MCF 10A (cell line): ENCODE measurements at regions not wholly inside any gene's neighbourhood (a gene's known extent, or its start where the extent isn't known, plus 50 kb on each side); places are given as distances from the start of the nearest gene placed in this dataset.

Experiments
- BruUV-seq: library from RNA; stranded (reverse); fragments of 400-500 nt; replicated peaks from 2 replicates; lab custom pipeline; 2021; lab: Mats Ljungman, UMichigan
- CTCF ChIA-PET: fragments of 300-600 bp; sonication (Branson Sonifier 250); formaldehyde crosslinking; extraction: SDS; loops from one replicate; lab custom pipeline; 2021; ENCODE audit warnings: antibody characterized with exemption, inconsistent platforms; lab: Yijun Ruan, JAX
- POLR2A ChIA-PET: fragments of 300-600, 350-650 bp; sonication (Branson Sonifier 250); formaldehyde crosslinking; extraction: SDS; loops from one replicate; lab custom pipeline; 2020; ENCODE audit warnings: antibody characterized with exemption, inconsistent platforms; lab: Yijun Ruan, JAX
- DNase-seq: peaks from one replicate; pipeline ENCODE4 v3.0.0-alpha.2; 2018; ENCODE audit not compliant: unreplicated experiment
- H3K27ac Mint-ChIP-seq: one replicate; pipeline ENCODE4 v1.8.0; 2022; ENCODE audit warnings: mild to moderate bottlenecking, low read depth, mixed read lengths; ENCODE audit not compliant: unreplicated experiment
- H3K27me3 Mint-ChIP-seq: one replicate; pipeline ENCODE4 v1.8.0; 2022; ENCODE audit warnings: mixed read lengths; ENCODE audit not compliant: insufficient read depth, unreplicated experiment
- H3K36me3 Mint-ChIP-seq: one replicate; pipeline ENCODE4 v1.8.0; 2022; ENCODE audit warnings: mild to moderate bottlenecking, moderate library complexity, mixed read lengths; ENCODE audit not compliant: insufficient read depth, unreplicated experiment
- H3K4me1 Mint-ChIP-seq: one replicate; pipeline ENCODE4 v1.8.0; 2022; ENCODE audit warnings: mixed read lengths; ENCODE audit not compliant: insufficient read depth, unreplicated experiment
- H3K4me3 Mint-ChIP-seq: one replicate; pipeline ENCODE4 v1.8.0; 2022; ENCODE audit warnings: mild to moderate bottlenecking, moderate library complexity, mixed read lengths; ENCODE audit not compliant: unreplicated experiment
- H3K9me3 Mint-ChIP-seq: one replicate; pipeline ENCODE4 v1.8.0; 2022; ENCODE audit warnings: mixed read lengths; ENCODE audit not compliant: unreplicated experiment
- intact Hi-C: fragments of 100-400 bp; cut with micrococcal nuclease; formaldehyde crosslinking; loops from 2 replicates; pipeline ENCODE4 v1.14.1; 2022
- TF ChIP-seq, protein P1 (sequence below): fragments of 200-600 bp; IDR thresholded peaks from one replicate; pipeline ENCODE4 v1.8.0; 2022; ENCODE audit warnings: antibody characterized with exemption, mild to moderate bottlenecking; ENCODE audit not compliant: unreplicated experiment

- POLR2A ChIA-PET, result no interaction called here
- no peaks in the 10 kb centered on the region for H3K27me3 Mint-ChIP-seq
These were observed 98.7 kb downstream of the CYP26B1 start for GRCh38 chr2:72048881-72049477.

GRCh38 chr2:72043985-72044384 lies 103.7 kb downstream of the CYP26B1 start:
- no peak overlapping the region for H3K4me3 Mint-ChIP-seq
- H3K9me3 Mint-ChIP-seq, result peaks cover 24% of the 10 kb centered on the region
- POLR2A ChIA-PET, result no interaction called here
- TF ChIP-seq, protein P1, sequence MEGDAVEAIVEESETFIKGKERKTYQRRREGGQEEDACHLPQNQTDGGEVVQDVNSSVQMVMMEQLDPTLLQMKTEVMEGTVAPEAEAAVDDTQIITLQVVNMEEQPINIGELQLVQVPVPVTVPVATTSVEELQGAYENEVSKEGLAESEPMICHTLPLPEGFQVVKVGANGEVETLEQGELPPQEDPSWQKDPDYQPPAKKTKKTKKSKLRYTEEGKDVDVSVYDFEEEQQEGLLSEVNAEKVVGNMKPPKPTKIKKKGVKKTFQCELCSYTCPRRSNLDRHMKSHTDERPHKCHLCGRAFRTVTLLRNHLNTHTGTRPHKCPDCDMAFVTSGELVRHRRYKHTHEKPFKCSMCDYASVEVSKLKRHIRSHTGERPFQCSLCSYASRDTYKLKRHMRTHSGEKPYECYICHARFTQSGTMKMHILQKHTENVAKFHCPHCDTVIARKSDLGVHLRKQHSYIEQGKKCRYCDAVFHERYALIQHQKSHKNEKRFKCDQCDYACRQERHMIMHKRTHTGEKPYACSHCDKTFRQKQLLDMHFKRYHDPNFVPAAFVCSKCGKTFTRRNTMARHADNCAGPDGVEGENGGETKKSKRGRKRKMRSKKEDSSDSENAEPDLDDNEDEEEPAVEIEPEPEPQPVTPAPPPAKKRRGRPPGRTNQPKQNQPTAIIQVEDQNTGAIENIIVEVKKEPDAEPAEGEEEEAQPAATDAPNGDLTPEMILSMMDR, result no peak
- no TSS peak for BruUV-seq
- DNase-seq, result no peak
- H3K27me3 Mint-ChIP-seq, result no peaks in the 10 kb centered on the region
- no peak overlapping the region for H3K27ac Mint-ChIP-seq
- CTCF ChIA-PET, result no interaction called here
- intact Hi-C loops, result no loop called here
- peaks cover 21% of the 10 kb centered on the region for H3K4me1 Mint-ChIP-seq
- no peaks in the 10 kb centered on the region for H3K36me3 Mint-ChIP-seq

More at GRCh38 chr2:72048881-72049477, 98.7 kb downstream of the CYP26B1 start:
- H3K36me3 Mint-ChIP-seq, result no peaks in the 10 kb centered on the region
- peaks cover 19% of the 10 kb centered on the region for H3K9me3 Mint-ChIP-seq
- intact Hi-C loops, result no loop called here
- no peak overlapping the region for H3K27ac Mint-ChIP-seq
- CTCF ChIA-PET, result no interaction called here
- TF ChIP-seq, protein P1, result no peak
- BruUV-seq, result no TSS peak
- no peaks in the 10 kb centered on the region for H3K4me1 Mint-ChIP-seq
- no peak overlapping the region for H3K4me3 Mint-ChIP-seq
- no peak for DNase-seq

- ChIA-PET CTCF (interaction anchor here (0.5 to 1.9 kb wide), 5 partner anchors 47 to 1304 kb away, joined by 3 to 10 read pairs (median 3); no protein-coding TSS in a partner anchor), POLR2A (interaction anchor here (0.6 to 2.2 kb wide), 4 partner anchors 9 to 490 kb away, joined by 3 to 10 read pairs (median 6); no protein-coding TSS in a partner anchor)
- no TSS peak for BruUV-seq
- Mint-ChIP-seq H3K27me3 (no peaks in the 10 kb centered on the region), H3K36me3 (no peaks in the 10 kb centered on the region), H3K4me1 (peaks cover 21% of the 10 kb centered on the region), H3K4me3 (peak overlapping the region; percentile 2), H3K27ac (peak overlapping the region; percentile 21), H3K9me3 (peaks cover 13% of the 10 kb centered on the region)
- intact Hi-C loops, result no loop called here
- peak; percentile 91 for DNase-seq
- TF ChIP-seq, protein P1, result no peak
These were observed 106.0 kb downstream of the CYP26B1 start for GRCh38 chr2:72041638-72042111.

- peak overlapping the region; percentile 2 for H3K4me3 Mint-ChIP-seq
- H3K4me1 Mint-ChIP-seq, result peaks cover 22% of the 10 kb centered on the region
- TF ChIP-seq, protein P1, result no peak
- CTCF ChIA-PET, result interaction anchor here (0.6 to 1.9 kb wide), 4 partner anchors 10 to 1303 kb away, joined by 3 to 10 read pairs (median 4); no protein-coding TSS in a partner anchor
- no peaks in the 10 kb centered on the region for H3K36me3 Mint-ChIP-seq
- intact Hi-C loops, result no loop called here
- peak overlapping the region; percentile 21 for H3K27ac Mint-ChIP-seq
- H3K9me3 Mint-ChIP-seq, result peaks cover 7% of the 10 kb centered on the region
- H3K27me3 Mint-ChIP-seq, result no peaks in the 10 kb centered on the region
- no TSS peak for BruUV-seq
- peak; percentile 91 for DNase-seq
- POLR2A ChIA-PET, result interaction anchor here (0.6 to 2.2 kb wide), 5 partner anchors 8 to 491 kb away, joined by 3 to 10 read pairs (median 3); no protein-coding TSS in a partner anchor
These were observed 106.8 kb downstream of the CYP26B1 start for GRCh38 chr2:72040629-72041571.
